ENCODE measurements at regions not wholly inside any gene's neighbourhood (a gene's known extent, or its start where the extent isn't known, plus 50 kb on each side); places are given as distances from the start of the nearest gene placed in this dataset.

DNA sequence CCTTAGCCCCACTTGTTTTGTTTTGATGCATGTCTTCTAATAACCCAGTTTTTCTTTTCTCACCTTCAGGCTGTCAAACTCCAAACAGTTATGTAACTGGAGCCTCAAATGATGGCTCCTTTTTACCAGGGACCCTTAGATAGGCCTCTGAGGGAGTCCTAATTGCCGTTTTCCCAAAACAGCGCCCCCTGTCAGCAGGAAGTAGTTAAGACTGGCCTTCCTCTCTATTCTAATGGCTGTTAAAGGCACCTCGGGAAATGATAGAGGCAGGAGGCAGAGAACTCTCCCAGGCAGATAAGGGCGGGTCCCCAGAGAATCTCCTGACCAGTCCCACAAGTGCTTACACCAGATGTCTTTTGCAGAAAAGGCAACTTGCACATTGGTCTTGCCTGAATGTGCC lies 123.2 kb downstream of the KCNS3 start:
- no peak overlapping the region for H3K9ac ChIP-seq (ENCODE audit: control insufficient read depth, extremely low read depth, insufficient read depth, low read length)
- DNase-seq (ENCODE audit: low read depth, low spot score), result no peak
- FAIRE-seq, result no peak
- H3K79me2 ChIP-seq (ENCODE audit: control insufficient read depth, insufficient read depth, low read length), result no peaks in the 10 kb centered on the region
- H3K4me1 ChIP-seq (ENCODE audit: control insufficient read depth, extremely low read depth, insufficient read depth, low read length), result no peaks in the 10 kb centered on the region
- H3K9me1 ChIP-seq (ENCODE audit: control insufficient read depth, extremely low read depth, insufficient read depth, low read length), result no peaks in the 10 kb centered on the region
- no peak overlapping the region for H3K27ac ChIP-seq (ENCODE audit: control insufficient read depth, insufficient read depth, low read length)
- TF ChIP-seq CTCF (optimal IDR thresholded peaks at IDR 0.05 in 1 of 3, IDR thresholded peaks at IDR 0.05 in 1 of 3, conservative IDR thresholded peaks at IDR 0.05 in 1 of 3; ENCODE audit: extremely low read depth in 1 of 3, insufficient read depth in 2 of 3, low read length in 3 of 3) (peak in 1 of 3 experiments; percentile 20), EZH2 (IDR thresholded peaks at IDR 0.05; ENCODE audit: low read length) (no peak)
- H2AFZ ChIP-seq (ENCODE audit: control insufficient read depth, low read length), result no peak overlapping the region
- H3K9me3 ChIP-seq (ENCODE audit: control insufficient read depth, low read depth, low read length), result no peaks in the 10 kb centered on the region
- no peak overlapping the region for H3K4me3 ChIP-seq (ENCODE audit: control insufficient read depth in 2 of 3, extremely low read depth in 1 of 3, insufficient read depth in 2 of 3, low read depth in 1 of 3, low read length in 3 of 3)
- no peaks in the 10 kb centered on the region for H3K36me3 ChIP-seq (ENCODE audit: control insufficient read depth in 2 of 2, extremely low read depth in 1 of 2, insufficient read depth in 2 of 2, low read length in 2 of 2)
- H3K27me3 ChIP-seq (ENCODE audit: control insufficient read depth, extremely low read depth, insufficient read depth, low read length), result no peaks in the 10 kb centered on the region
- dilution Hi-C loops (cut with MboI; ENCODE audit: extremely low pct_ligation_motif_present, low sequenced_read_pairs), result no loop called here
- no peaks in the 10 kb centered on the region for H4K20me1 ChIP-seq (ENCODE audit: control insufficient read depth, extremely low read depth, insufficient read depth, low read length)
- H3K4me2 ChIP-seq (ENCODE audit: control insufficient read depth, extremely low read depth, insufficient read depth, low read depth, low read length), result no peak overlapping the region

DNA sequence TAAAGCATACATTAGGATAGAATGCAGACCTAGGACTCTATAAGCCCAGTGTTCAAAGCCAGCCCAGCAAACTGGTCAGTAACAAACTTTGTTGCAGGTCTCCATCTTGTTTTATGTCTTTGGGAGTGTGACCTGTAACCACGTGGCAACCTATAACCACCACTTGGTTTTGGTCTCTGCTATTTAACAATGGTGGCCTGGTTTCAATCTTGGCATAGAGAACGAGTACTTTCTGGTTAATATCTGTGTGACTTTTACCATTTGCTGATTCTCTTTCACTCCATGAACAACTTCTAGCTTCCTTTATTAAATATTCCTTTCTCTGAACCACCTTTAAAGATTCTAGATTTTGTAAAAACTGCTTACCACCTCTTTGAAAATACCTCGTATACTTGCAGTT lies 118.5 kb downstream of the KCNS3 start:
- Histone ChIP-seq H3K9me3 (ENCODE audit: control insufficient read depth, low read depth, low read length) (no peaks in the 10 kb centered on the region), H3K79me2 (ENCODE audit: control insufficient read depth, insufficient read depth, low read length) (no peaks in the 10 kb centered on the region), H3K9ac (ENCODE audit: control insufficient read depth, extremely low read depth, insufficient read depth, low read length) (no peak overlapping the region), H2AFZ (ENCODE audit: control insufficient read depth, low read length) (no peak overlapping the region), H3K4me1 (ENCODE audit: control insufficient read depth, extremely low read depth, insufficient read depth, low read length) (no peaks in the 10 kb centered on the region), H3K4me3 (ENCODE audit: control insufficient read depth in 2 of 3, extremely low read depth in 1 of 3, insufficient read depth in 2 of 3, low read depth in 1 of 3, low read length in 3 of 3) (no peak overlapping the region), H3K9me1 (ENCODE audit: control insufficient read depth, extremely low read depth, insufficient read depth, low read length) (no peaks in the 10 kb centered on the region), H3K27me3 (ENCODE audit: control insufficient read depth, extremely low read depth, insufficient read depth, low read length) (no peaks in the 10 kb centered on the region), H3K4me2 (ENCODE audit: control insufficient read depth, extremely low read depth, insufficient read depth, low read depth, low read length) (no peak overlapping the region), H3K27ac (ENCODE audit: control insufficient read depth, insufficient read depth, low read length) (no peak overlapping the region), H4K20me1 (ENCODE audit: control insufficient read depth, extremely low read depth, insufficient read depth, low read length) (no peaks in the 10 kb centered on the region), H3K36me3 (ENCODE audit: control insufficient read depth in 2 of 2, extremely low read depth in 1 of 2, insufficient read depth in 2 of 2, low read length in 2 of 2) (no peaks in the 10 kb centered on the region)
- FAIRE-seq (no peak), DNase-seq (ENCODE audit: low read depth, low spot score) (no peak)
- dilution Hi-C loops (cut with MboI; ENCODE audit: extremely low pct_ligation_motif_present, low sequenced_read_pairs), result no loop called here
- no peak for TF ChIP-seq EZH2 (IDR thresholded peaks at IDR 0.05; ENCODE audit: low read length)
- no peak for TF ChIP-seq CTCF (optimal IDR thresholded peaks at IDR 0.05 in 1 of 3, IDR thresholded peaks at IDR 0.05 in 1 of 3, conservative IDR thresholded peaks at IDR 0.05 in 1 of 3; ENCODE audit: extremely low read depth in 1 of 3, insufficient read depth in 2 of 3, low read length in 3 of 3)

Measured in keratinocyte (primary cell).